Suppressor macrophage treated with lipopolysaccharide for 1 hour (primary cell): ENCODE measurements at regions not wholly inside any gene's neighbourhood (a gene's known extent, or its start where the extent isn't known, plus 50 kb on each side); places are given as distances from the start of the nearest gene placed in this dataset.
"Not testable (repeated sequence)": the region's sequence is repeated elsewhere in the genome, so short reads cannot be mapped to it uniquely, and the experiment has no call there.

Experiments
- DNase-seq, 3 donors: peaks; one replicate each; pipeline ENCODE4 v3.0.0-alpha.2; 2020 to 2022

- DNase-seq: no peak
Measured at GRCh38 chr7:68971634-68972340, 626.5 kb upstream of the AUTS2 start.

DNA sequence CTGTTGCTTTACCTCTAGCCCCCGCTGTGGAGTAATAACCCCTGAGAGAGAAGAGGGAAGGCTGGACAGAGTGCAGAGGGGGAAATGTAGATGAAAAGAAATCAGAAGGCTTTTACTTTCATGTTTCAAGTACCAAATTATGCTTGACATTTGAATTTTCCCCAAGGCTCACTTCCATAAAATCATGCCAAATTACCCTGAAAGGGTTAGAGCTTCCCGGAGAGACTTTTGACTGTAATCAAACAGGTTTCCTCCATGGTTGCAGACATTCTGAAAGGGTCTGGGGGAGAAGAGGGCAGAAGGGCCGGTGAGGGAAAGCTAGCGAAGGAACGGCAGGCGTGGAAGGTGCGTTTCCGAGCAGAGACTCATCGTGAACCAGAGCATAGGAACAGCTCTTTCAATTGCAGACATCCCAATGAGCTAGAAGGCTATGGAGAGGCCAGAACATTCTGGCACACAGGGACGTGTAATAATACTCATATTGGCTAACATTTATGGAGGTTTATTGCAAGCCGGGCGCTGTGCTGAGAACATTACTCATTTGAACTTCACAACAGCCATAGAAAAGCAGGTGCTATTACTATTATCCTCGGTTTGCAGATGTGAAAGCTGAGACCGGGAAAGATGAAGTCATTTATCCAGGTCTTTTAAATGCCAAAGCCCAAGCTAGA lies 620.8 kb upstream of the AUTS2 start:
- no peak for DNase-seq

DNA sequence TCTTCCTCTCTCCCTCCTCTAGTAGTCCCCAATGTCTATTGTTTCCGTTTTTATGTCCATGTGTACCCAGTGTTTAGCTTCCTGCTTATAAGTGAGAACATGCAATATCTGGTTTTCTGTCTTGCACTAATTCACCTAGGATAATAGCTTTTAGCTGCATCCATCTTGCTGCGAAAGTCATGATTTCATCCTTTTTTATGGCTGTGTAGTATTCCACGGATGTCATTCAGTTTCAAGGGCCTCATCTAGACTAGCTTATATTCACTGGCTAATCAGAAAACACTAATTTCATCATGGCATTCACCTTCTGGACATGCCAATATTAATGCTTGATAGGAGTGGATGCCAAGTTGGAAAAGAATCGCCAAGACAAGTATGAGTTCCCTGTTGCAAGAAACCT lies 619.6 kb upstream of the AUTS2 start:
- no peak for DNase-seq

GRCh38 chr7:68980011-68980410 lies 618.3 kb upstream of the AUTS2 start:
- no peak for DNase-seq

DNA sequence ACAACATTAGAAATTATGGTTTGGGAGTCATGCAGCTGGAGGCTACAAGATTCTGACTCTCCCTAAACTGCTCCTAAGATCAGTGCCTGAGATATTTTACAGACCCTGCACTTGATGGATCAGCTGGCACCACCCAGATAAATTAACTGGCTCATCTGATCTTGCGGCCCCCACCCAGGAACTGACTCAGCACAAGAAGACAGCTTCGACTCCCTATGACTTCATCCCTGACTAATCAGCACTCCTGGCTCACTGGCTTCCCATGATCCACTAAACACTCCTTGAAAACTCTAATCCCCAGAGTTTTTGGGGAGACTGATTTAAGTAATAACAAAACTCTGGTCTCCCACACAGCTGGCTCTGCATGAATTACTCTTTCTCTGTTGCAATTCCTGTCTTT lies 617.8 kb upstream of the AUTS2 start:
- DNase-seq: not testable (repeated sequence)

- DNase-seq: no peak
Measured at GRCh38 chr7:68984306-68984705, 614.0 kb upstream of the AUTS2 start.

DNA sequence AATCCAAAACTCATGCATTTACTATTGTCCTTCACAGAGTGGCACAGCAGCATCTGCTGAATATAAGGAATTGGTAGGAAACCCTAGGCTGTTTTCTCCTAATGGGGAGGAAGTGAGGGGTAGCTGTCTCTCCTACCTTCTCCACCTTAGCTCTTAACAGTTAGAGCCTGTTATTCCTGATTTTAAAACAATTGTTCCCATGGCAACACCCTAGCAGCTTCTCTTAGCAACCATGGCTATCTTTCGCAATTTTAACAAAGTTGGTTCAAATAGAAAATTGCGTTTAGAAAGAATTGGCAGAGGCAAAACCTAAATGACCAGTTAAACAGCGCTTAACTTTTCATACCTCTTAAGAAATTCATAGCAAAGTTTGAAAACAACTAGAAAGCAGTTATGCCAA lies 603.4 kb upstream of the AUTS2 start:
- no peak for DNase-seq

- DNase-seq: no peak
Measured at GRCh38 chr7:68998136-68998535, 600.1 kb upstream of the AUTS2 start.

GRCh38 chr7:69002416-69002815 lies 595.9 kb upstream of the AUTS2 start:
- DNase-seq: no peak

DNA sequence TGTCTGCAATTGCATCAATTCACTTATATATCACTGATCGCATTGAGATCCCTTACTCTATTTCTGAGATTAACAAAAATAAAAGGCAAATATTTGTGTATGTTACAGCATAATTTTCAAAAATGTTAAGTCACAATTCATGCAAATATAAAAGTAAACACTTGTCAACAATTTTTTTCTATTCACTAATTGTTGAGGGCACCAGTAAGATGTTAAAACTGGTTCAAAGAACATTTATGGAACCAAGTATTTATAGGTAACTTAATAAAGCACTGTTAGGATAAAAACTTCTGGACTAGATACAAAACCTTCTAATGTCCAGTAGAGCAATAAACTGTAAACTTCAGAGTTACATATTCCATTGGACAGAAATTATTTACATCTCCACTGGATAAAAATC lies 586.1 kb upstream of the AUTS2 start:
- no peak for DNase-seq

- DNase-seq: no peak
Measured at GRCh38 chr7:69017208-69017607, 581.1 kb upstream of the AUTS2 start.

DNA sequence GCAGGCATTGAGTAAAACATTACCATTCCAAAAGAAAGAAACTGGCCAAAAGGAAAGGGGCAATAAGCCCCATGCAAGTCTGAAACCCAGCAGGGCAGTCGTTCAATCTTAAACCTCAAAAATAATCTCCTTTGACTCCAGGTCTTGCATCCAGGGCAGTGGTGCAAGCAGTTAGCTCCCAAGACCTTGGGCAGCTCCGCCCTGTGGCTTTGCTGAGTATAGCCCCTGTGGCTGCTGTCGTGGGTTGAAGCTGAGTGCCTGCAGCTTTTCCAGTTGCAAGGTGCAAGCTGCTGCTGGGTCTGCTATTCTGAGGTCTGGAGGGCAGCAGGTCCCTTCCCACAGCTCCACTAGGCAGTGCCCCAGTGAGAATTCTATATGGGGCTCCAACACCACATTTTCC lies 580.1 kb upstream of the AUTS2 start:
- DNase-seq: no peak

GRCh38 chr7:69019437-69019836 lies 578.8 kb upstream of the AUTS2 start:
- DNase-seq: no peak

DNA sequence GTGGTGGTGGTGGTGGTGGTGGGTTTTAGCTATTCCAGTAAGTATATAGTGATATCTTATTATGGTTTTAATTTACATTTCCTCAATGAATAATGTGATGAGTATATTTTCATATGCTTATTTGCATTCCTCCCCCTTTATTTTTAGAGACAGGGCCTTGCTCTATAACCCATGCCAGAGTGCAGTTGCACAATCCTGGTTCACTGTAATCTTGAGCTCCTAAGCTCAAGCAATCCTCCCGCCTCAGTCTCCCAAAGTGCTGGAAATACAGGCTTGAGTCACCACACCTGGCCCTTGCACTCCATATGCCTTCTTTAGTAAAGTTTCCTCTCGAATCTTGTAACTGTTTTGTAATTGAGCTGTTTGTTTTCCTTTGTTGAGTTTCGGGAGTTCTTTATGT lies 577.7 kb upstream of the AUTS2 start:
- no peak for DNase-seq

DNA sequence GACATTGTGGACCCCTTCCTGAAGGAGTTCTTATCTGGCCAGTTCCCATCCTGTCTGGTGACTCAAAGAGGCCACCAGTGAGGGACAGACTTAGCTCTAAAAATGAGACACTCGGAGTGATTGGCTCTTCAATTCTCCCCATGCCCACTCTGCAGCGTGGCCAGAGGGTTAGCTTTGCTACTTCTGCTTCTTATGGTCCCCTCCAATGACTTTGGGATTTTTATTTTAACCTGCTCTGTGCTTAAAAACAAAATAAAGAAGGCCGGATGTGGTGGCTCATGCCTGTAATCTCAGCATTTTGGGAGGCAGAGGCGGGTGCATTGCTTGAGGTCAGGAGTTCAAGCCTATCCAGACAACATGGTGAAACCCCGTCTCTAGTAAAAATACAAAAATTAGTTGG lies 573.0 kb upstream of the AUTS2 start:
- no peak for DNase-seq

GRCh38 chr7:69032848-69033247 lies 565.4 kb upstream of the AUTS2 start:
- DNase-seq: no peak

DNA sequence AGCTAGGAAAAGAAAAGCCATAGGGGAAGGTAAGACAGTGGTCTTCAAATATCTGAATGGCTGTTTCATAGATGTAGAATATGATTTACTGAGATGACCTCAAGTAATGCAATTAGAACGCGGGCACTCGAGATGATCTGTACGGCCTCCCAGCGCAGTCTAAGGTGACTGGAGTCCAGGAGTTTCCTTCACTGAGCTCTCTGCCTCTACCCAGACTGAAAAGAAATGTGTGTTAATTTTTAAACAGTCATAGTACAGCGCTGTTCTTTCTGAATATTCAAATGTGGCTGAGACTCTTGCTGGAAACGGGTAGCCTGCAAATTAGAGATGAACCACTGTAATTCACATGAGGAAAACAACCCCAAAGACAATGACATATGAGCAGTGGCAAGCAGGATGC lies 562.4 kb upstream of the AUTS2 start:
- no peak for DNase-seq

DNA sequence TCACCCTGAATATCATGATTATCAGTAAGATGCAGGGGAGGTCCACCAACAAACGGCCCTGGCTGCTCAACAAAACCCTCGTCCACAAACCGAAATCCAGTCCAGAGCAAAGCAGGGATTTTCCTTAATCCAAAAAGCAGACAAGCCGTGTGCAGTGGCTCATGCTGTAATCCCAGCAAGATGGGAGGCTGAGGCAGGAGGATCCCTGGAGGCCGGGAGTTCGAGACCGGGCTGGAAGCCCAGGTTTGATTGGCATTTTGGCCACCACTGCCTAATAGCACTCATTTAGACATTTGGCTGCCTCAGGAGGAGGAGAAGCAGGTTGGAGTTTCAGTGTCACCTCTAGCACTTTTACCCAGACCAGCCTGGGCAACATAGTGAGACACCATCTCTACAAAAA lies 562.0 kb upstream of the AUTS2 start:
- no peak for DNase-seq

DNA sequence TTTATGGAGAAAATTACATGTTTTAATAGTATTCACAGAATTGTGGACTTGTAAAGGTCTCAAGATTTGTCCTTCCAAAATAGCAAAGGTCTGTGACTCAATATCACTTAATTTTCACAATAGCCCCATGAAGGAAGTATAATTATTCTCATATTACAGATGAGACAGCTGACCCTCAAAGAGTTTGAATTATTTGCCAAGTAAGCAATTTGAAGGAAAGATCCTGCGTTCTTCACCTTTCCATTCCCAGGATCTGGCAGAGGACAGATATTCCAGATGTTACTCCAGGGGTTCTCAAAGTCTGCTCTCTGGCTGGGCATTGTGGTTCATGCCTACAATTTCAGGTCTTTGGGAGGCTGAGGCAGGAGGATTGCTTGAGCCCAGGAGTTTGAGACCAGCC lies 559.4 kb upstream of the AUTS2 start:
- DNase-seq: no peak

DNA sequence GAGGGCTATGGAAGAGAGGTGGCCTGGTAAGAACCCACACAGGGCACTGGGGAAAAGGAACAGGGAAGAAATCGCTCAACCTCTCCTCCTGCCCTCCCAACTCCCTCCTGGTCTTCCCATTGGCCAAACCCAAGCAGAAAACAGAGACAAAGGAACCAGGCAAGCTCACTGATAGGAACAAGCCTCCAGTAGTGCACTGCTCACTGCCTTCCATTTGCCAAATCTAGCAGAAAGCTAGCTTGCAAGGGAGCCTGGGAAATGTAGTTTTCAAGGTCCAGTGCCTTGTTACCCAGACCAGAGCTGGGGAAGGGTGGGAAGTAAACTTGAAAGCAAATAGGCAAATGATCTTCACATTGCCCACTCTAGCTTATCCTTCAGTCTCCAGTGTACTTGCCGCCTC lies 556.1 kb upstream of the AUTS2 start:
- no peak for DNase-seq

GRCh38 chr7:69047151-69047754 lies 551.0 kb upstream of the AUTS2 start:
- DNase-seq: no peak

GRCh38 chr7:69049326-69049725 lies 548.9 kb upstream of the AUTS2 start:
- DNase-seq: no peak

DNA sequence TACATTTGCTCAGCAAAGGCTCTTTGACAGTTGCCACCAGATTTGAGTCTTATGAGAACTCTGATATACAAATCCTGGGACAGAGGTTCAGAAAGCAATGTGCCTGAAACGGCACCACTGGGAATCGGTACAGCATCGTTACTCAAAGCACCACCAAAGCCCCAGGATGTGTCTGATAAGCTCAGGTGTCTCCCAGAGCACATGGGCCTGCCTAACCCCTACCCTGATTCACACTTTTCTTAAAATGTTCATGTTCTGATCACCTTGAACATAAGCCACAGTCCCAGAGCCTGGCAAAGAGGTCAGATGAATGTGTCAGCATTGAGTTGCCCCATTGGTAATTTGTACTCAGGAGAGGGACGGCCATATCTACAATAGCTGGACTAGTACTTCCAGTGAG lies 545.8 kb upstream of the AUTS2 start:
- no peak for DNase-seq

- DNase-seq: no peak
Measured at GRCh38 chr7:69060516-69060915, 537.8 kb upstream of the AUTS2 start.
